Suprapubic skin (tissue), 4 donors: ENCODE measurements at regions not wholly inside any gene's neighbourhood (a gene's known extent, or its start where the extent isn't known, plus 50 kb on each side); places are given as distances from the start of the nearest gene placed in this dataset.
"Not testable (repeated sequence)": the region's sequence is repeated elsewhere in the genome, so short reads cannot be mapped to it uniquely, and the experiment has no call there.

ENCODE experiments used
- DNase-seq, 2 donors: peaks; one replicate each; pipeline ENCODE4 v3.0.0-alpha.2; 2019; ENCODE audit warnings: low spot score in 2 of 2
- H3K27ac ChIP-seq: fragments of 200-600 bp; sonication (generic); one replicate; pipeline ENCODE4 v1.5.1; 2019
- H3K27me3 ChIP-seq: fragments of 200-600 bp; sonication (generic); one replicate; pipeline ENCODE4 v1.5.1; 2019
- H3K36me3 ChIP-seq: fragments of 200-600 bp; sonication (generic); one replicate; pipeline ENCODE4 v1.5.1; 2019
- H3K4me1 ChIP-seq: fragments of 200-600 bp; sonication (generic); one replicate; pipeline ENCODE4 v1.5.1; 2019
- H3K4me3 ChIP-seq: fragments of 200-600 bp; sonication (generic); one replicate; pipeline ENCODE4 v1.5.1; 2019; ENCODE audit warnings: mild to moderate bottlenecking
- H3K9me3 ChIP-seq: fragments of 200-600 bp; sonication (generic); one replicate; pipeline ENCODE4 v1.5.1; 2019
- EP300 ChIP-seq: sonication (generic); formaldehyde crosslinking; IDR thresholded peaks from one replicate; pipeline ENCODE4 v1.6.1; 2017; ENCODE audit warnings: antibody characterized with exemption
- POLR2A ChIP-seq, 2 donors: fragments of 450-650 bp; IDR thresholded peaks; one replicate each; pipeline ENCODE4 v1.6.1; 2017; ENCODE audit warnings: antibody characterized with exemption in 2 of 2, mild to moderate bottlenecking in 2 of 2, moderate library complexity in 2 of 2
- POLR2AphosphoS5 ChIP-seq, 3 donors: sonication (generic); formaldehyde crosslinking; IDR thresholded peaks; one replicate each; pipeline ENCODE4 v1.6.1; 2017; ENCODE audit warnings: antibody characterized with exemption in 3 of 3
- WGBS: methylation state at CpG from one replicate; pipeline ENCODE4 v1.1.5; 2018; 5-methylcytosine and 5-hydroxymethylcytosine counted together
- TF ChIP-seq, protein P1 (sequence below), 2 donors: fragments of 200-600 bp in 1 of 2; fragments of 450-650 bp in 1 of 2; sonication (generic) in 1 of 2; IDR thresholded peaks; one replicate each; pipeline ENCODE4 v1.5.1; 2016 to 2019; ENCODE audit warnings: antibody characterized with exemption in 2 of 2, mild to moderate bottlenecking in 1 of 2, moderate library complexity in 1 of 2

DNA sequence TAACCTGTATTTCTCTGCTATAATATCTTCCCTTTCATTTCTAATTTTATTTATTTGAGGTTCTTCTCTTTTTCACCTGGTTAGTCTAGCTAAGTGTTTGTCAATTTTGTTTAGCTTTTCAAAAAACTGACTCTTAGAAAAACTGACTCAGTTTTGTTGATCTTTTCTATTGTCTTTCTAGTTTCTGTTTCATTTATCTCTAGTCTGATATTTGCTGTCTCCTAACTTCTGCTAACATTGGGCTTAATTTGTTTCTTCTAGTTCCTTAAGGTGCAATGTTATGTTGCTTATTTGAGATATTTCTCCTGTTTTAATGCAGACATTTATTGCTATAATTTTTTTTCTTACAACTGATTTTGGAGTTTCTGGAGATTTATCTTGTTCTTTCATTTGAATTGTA, 1011.0 kb downstream of the EPHA7 start:
- H3K27me3 ChIP-seq = no peaks in the 10 kb centered on the region
- H3K4me1 ChIP-seq = no peaks in the 10 kb centered on the region
- H3K9me3 ChIP-seq = peaks cover 8% of the 10 kb centered on the region
- H3K4me3 ChIP-seq = no peak overlapping the region
- TF ChIP-seq EP300 (no peak), POLR2A (IDR thresholded peaks at IDR 0.05) (no peak), POLR2AphosphoS5 (IDR thresholded peaks at IDR 0.05) (no peak)
- TF ChIP-seq, protein P1, sequence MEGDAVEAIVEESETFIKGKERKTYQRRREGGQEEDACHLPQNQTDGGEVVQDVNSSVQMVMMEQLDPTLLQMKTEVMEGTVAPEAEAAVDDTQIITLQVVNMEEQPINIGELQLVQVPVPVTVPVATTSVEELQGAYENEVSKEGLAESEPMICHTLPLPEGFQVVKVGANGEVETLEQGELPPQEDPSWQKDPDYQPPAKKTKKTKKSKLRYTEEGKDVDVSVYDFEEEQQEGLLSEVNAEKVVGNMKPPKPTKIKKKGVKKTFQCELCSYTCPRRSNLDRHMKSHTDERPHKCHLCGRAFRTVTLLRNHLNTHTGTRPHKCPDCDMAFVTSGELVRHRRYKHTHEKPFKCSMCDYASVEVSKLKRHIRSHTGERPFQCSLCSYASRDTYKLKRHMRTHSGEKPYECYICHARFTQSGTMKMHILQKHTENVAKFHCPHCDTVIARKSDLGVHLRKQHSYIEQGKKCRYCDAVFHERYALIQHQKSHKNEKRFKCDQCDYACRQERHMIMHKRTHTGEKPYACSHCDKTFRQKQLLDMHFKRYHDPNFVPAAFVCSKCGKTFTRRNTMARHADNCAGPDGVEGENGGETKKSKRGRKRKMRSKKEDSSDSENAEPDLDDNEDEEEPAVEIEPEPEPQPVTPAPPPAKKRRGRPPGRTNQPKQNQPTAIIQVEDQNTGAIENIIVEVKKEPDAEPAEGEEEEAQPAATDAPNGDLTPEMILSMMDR (IDR thresholded peaks at IDR 0.05) = no peak
- H3K27ac ChIP-seq = no peak overlapping the region
- no peak for DNase-seq
- H3K36me3 ChIP-seq = no peaks in the 10 kb centered on the region

DNA sequence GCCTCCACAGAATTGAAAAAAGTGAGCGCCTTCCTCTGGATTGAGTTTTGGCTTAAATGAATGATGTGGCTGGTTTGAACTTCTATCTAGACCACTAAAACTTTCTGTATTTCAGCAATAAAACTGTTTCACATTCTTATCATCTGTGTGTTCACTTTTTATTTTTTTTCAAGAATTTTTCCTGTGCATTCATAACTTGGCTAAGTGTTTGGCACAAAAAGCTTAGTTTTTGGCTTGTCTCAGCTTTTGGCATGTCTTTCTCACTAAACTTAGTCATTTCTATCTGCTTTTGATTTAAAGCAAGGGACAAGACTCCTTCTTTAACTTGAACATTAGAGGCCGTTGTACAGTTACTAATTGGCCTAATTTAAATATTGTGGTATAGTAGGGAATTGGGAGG, 1015.1 kb downstream of the EPHA7 start:
- H3K4me3 ChIP-seq = no peak overlapping the region
- TF ChIP-seq POLR2AphosphoS5 (IDR thresholded peaks at IDR 0.05) = no peak
- TF ChIP-seq, protein P1 (IDR thresholded peaks at IDR 0.05) = no peak
- TF ChIP-seq EP300 = no peak
- TF ChIP-seq POLR2A (IDR thresholded peaks at IDR 0.05) = no peak
- H3K9me3 ChIP-seq = no peaks in the 10 kb centered on the region
- no peak overlapping the region for H3K27ac ChIP-seq
- no peaks in the 10 kb centered on the region for H3K4me1 ChIP-seq
- no peaks in the 10 kb centered on the region for H3K27me3 ChIP-seq
- no peak for DNase-seq
- H3K36me3 ChIP-seq = no peaks in the 10 kb centered on the region
- 54% methylated on average over 2 of the region's 2 CpGs for whole genome bisulfite sequencing

DNA sequence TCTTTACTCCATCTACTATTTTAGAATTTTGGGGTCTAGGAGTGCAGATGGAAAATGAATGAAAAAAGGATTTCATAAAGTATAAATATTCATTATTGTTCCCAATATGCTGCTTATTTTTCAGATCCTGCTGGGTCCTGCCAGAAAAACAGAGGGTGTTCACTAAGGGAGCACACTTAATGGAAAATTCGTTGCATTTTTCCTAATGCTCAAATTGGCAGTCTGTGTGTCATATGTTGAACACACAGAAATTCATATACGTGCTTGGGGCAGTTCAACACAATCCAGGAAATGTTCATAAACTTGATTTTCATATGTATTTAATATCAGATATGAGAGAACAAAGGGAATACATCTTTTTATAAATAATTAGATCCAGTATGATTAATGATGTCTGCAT, 1019.4 kb downstream of the EPHA7 start:
- H3K27ac ChIP-seq = no peak overlapping the region
- H3K36me3 ChIP-seq = no peaks in the 10 kb centered on the region
- no peak overlapping the region for H3K4me3 ChIP-seq
- TF ChIP-seq, protein P1 (IDR thresholded peaks at IDR 0.05) = no peak
- TF ChIP-seq POLR2A (IDR thresholded peaks at IDR 0.05) = no peak
- TF ChIP-seq POLR2AphosphoS5 (IDR thresholded peaks at IDR 0.05) = no peak
- TF ChIP-seq EP300 = no peak
- no peak for DNase-seq
- no peaks in the 10 kb centered on the region for H3K4me1 ChIP-seq
- 59% methylated on average over 2 of the region's 2 CpGs for WGBS
- H3K27me3 ChIP-seq = no peaks in the 10 kb centered on the region
- H3K9me3 ChIP-seq = no peaks in the 10 kb centered on the region

DNA sequence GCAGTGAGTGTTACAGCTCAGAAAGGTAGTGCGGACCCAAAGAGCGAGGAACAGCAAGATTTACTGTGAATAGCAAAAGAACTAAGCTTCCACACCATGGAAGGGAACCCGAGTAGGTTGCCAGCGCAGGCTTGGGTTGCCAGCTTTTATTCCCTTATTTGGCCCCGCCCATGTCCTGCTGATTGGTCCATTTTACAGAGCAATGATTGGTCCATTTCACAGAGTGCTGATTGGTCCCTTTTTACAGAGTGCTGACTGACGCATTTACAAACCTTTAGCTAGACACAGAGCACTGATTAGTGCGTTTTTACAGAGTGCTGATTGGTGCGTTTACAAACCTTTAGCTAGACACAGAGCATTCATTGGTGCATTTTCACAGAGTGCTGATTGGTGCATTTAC, 1030.7 kb downstream of the EPHA7 start:
- not testable (repeated sequence) for H3K27ac ChIP-seq, H3K4me1 ChIP-seq, H3K4me3 ChIP-seq, DNase-seq, H3K36me3 ChIP-seq, H3K9me3 ChIP-seq, H3K27me3 ChIP-seq
- WGBS = 83% methylated on average over 8 of the region's 8 CpGs

DNA sequence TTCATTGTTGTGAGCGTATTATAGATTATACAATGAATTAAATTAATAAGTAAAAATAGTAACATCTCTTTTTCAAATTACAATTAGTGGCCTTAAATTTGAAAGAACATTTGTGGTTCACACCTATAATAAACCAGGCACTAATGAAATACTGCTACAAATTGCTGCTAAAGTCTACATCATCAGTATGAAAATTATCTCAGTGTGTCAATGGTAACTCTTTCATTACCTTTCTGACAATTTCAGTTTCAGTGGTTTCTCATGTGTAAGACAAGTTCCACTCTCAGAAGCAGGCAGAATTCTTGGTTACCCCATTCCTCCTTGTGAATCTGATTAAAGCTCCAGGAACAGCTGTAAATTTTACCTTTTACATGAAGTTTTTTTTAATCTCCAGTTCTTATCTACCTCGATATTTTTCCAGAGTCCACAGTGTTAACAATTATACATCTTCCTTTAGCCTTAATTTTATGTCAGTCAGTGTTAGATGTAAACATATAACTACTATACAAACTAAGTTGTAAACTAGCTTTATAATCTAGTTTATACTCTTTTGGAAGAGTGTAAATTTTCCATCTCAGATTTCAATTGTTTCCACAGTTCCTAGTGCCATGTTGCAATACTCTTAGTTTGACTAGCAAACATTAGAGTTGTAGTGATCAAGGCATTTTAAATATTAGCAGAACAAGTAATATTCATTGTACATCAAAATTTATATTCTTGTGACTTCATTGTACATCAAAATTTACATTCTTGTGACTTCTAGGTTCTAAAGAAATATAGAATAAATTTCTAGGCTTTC, 1038.4 kb downstream of the EPHA7 start:
- 70% methylated on average over 2 of the region's 2 CpGs for WGBS

More for the DNA sequence above, 1038.4 kb downstream of the EPHA7 start:
- Histone ChIP-seq H3K4me1 (no peaks in the 10 kb centered on the region), H3K27me3 (no peaks in the 10 kb centered on the region), H3K4me3 (no peak overlapping the region), H3K27ac (no peak overlapping the region), H3K9me3 (no peaks in the 10 kb centered on the region), H3K36me3 (no peaks in the 10 kb centered on the region)
- DNase-seq = no peak
- TF ChIP-seq POLR2A (IDR thresholded peaks at IDR 0.05) (no peak), POLR2AphosphoS5 (IDR thresholded peaks at IDR 0.05) (no peak), EP300 (no peak)
- TF ChIP-seq, protein P1 (IDR thresholded peaks at IDR 0.05) = no peak
